ENCODE measurements at regions not wholly inside any gene's neighbourhood (a gene's known extent, or its start where the extent isn't known, plus 50 kb on each side); places are given as distances from the start of the nearest gene placed in this dataset.

DNA sequence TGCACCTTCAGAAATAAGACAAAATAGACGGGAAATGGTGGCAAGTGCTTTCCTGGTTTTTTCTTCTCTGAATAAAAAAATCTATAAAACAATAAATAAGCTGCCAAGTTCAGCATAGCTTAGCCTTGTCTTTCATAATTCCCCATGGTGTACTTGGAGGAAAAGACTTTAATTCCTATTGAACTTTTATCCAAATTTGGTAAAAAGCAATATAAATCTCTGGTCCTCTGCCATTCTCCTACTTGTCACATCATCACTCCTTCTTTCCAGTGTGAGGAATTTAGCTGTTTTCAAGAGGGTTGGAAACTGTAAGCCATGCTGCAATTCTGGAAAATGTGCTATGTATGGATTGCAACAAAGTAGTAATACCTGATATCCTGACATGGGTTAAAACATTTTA is 551.8 kb upstream of the KIF2B start:
- Histone ChIP-seq H3K4me3 (ENCODE audit: insufficient read depth, low read depth, low read length) (no peak overlapping the region), H3K36me3 (ENCODE audit: control insufficient read depth, insufficient read depth, low read length) (no peaks in the 10 kb centered on the region), H3K56ac (ENCODE audit: extremely low read depth, insufficient read depth, low read length) (no peak overlapping the region), H3K27ac (ENCODE audit: insufficient read depth, low read length) (no peak overlapping the region), H3K4me1 (ENCODE audit: control insufficient read depth, insufficient read depth, low read length) (no peaks in the 10 kb centered on the region), H3K4me2 (ENCODE audit: low read depth, low read length) (no peak overlapping the region), H3K23ac (ENCODE audit: low read depth, low read length) (no peak overlapping the region), H2AK5ac (ENCODE audit: low read depth, low read length) (no peak overlapping the region), H4K8ac (ENCODE audit: low read depth in 2 of 2, low read length in 2 of 2) (no peak overlapping the region), H3K18ac (ENCODE audit: low read depth, low read length) (no peak overlapping the region), H2BK20ac (ENCODE audit: low read depth, low read length) (no peak overlapping the region), H3K27me3 (ENCODE audit: control insufficient read depth, insufficient read depth, low read length) (no peaks in the 10 kb centered on the region), H3K9me1 (ENCODE audit: insufficient read depth, low read length) (no peaks in the 10 kb centered on the region), H2AFZ (replicated peaks; ENCODE audit: low read length, poor library complexity) (no peak overlapping the region), H2BK5ac (ENCODE audit: low read depth, low read length, poor library complexity, severe bottlenecking) (no peak overlapping the region), H2AK9ac (replicated peaks; ENCODE audit: low read depth, low read length, poor library complexity) (no peak overlapping the region), H2BK15ac (ENCODE audit: low read depth, low read length) (no peak overlapping the region), H2BK120ac (ENCODE audit: low read depth, low read length) (no peak overlapping the region), H3K4ac (ENCODE audit: low read depth, low read length) (no peak overlapping the region), H3K9me3 (ENCODE audit: control insufficient read depth, insufficient read depth, low read length) (peaks cover 3% of the 10 kb centered on the region; the same call in 1 of the 2 replicates), H4K91ac (ENCODE audit: insufficient read depth, low read depth, low read length) (no peak overlapping the region), H3K79me1 (ENCODE audit: low read depth in 1 of 2, low read length in 2 of 2) (no peaks in the 10 kb centered on the region), H4K5ac (ENCODE audit: low read depth, low read length) (no peak overlapping the region), H3K14ac (replicated peaks; ENCODE audit: low read depth, low read length) (no peak overlapping the region), H3K9ac (ENCODE audit: low read depth, low read length) (no peak overlapping the region), H4K20me1 (ENCODE audit: insufficient read depth, low read length) (no peaks in the 10 kb centered on the region)
- in situ Hi-C loops (cut with MboI; ENCODE audit: low sequenced_read_pairs), result no loop called here
- no TSS peak for BruUV-seq (replicated peaks)
- intact Hi-C loops (cut with micrococcal nuclease), result no loop called here
- POLR2A ChIA-PET (ENCODE audit: unreplicated experiment), result no interaction called here
- ATAC-seq (ENCODE audit: low read depth), result no peak
- no peak for DNase-seq
- WGBS, 2 experiments (ENCODE audit: extremely low coverage in 2 of 2, insufficient read length in 1 of 2), result no CpG with 5 or more reads among the region's 1 CpG
- dilution Hi-C loops (cut with HindIII; ENCODE audit: low sequenced_read_pairs, unreplicated experiment), result no loop called here
- CTCF ChIA-PET, result interaction anchor here (0.6 kb wide), 1 partner anchor 1960 kb away, joined by 7 read pairs; no protein-coding TSS in a partner anchor
- TF ChIP-seq CHD1 (IDR thresholded peaks at IDR 0.05; ENCODE audit: low read depth, low read length), result no peak
- TF ChIP-seq RAD21 (IDR thresholded peaks at IDR 0.05; ENCODE audit: low read length), result no peak
- no peak for TF ChIP-seq RCOR1 (IDR thresholded peaks at IDR 0.05; ENCODE audit: insufficient replicate concordance, low read length)
- TF ChIP-seq, protein P1, sequence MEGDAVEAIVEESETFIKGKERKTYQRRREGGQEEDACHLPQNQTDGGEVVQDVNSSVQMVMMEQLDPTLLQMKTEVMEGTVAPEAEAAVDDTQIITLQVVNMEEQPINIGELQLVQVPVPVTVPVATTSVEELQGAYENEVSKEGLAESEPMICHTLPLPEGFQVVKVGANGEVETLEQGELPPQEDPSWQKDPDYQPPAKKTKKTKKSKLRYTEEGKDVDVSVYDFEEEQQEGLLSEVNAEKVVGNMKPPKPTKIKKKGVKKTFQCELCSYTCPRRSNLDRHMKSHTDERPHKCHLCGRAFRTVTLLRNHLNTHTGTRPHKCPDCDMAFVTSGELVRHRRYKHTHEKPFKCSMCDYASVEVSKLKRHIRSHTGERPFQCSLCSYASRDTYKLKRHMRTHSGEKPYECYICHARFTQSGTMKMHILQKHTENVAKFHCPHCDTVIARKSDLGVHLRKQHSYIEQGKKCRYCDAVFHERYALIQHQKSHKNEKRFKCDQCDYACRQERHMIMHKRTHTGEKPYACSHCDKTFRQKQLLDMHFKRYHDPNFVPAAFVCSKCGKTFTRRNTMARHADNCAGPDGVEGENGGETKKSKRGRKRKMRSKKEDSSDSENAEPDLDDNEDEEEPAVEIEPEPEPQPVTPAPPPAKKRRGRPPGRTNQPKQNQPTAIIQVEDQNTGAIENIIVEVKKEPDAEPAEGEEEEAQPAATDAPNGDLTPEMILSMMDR (conservative IDR thresholded peaks at IDR 0.05; ENCODE audit: low read depth, low read length), result no peak
- no peak for TF ChIP-seq NFE2L2 (IDR thresholded peaks at IDR 0.05; ENCODE audit: low read depth, low read length)
- TF ChIP-seq SMC3 (IDR thresholded peaks at IDR 0.05; ENCODE audit: low read depth, low read length), result no peak
- no peak for TF ChIP-seq RFX5 (IDR thresholded peaks at IDR 0.05; ENCODE audit: low read depth, low read length)
- TF ChIP-seq CEBPB (IDR thresholded peaks at IDR 0.05; ENCODE audit: low read depth, low read length), result no peak
- TF ChIP-seq, protein P2, sequence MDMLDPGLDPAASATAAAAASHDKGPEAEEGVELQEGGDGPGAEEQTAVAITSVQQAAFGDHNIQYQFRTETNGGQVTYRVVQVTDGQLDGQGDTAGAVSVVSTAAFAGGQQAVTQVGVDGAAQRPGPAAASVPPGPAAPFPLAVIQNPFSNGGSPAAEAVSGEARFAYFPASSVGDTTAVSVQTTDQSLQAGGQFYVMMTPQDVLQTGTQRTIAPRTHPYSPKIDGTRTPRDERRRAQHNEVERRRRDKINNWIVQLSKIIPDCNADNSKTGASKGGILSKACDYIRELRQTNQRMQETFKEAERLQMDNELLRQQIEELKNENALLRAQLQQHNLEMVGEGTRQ (IDR thresholded peaks at IDR 0.05; ENCODE audit: low read depth, low read length), result no peak
- no peak for TF ChIP-seq POLR2A (IDR thresholded peaks at IDR 0.05; ENCODE audit: low read depth, low read length)

All from IMR-90 (cell line).